IPS-18a (cell line): ENCODE measurements at regions not wholly inside any gene's neighbourhood (a gene's known extent, or its start where the extent isn't known, plus 50 kb on each side); places are given as distances from the start of the nearest gene placed in this dataset.

Experiments used
- H3K27ac ChIP-seq: one replicate; pipeline ENCODE4 v1.5.1; 2013; ENCODE audit warnings: low read length
- H3K27me3 ChIP-seq: one replicate; pipeline ENCODE4 v1.6.1; 2013; ENCODE audit warnings: mild to moderate bottlenecking, low read length; ENCODE audit not compliant: control insufficient read depth, insufficient read depth
- H3K36me3 ChIP-seq: one replicate; pipeline ENCODE4 v1.6.1; 2013; ENCODE audit warnings: low read depth, low read length; ENCODE audit not compliant: control insufficient read depth
- H3K4me1 ChIP-seq: one replicate; pipeline ENCODE4 v1.6.1; 2013; ENCODE audit warnings: low read depth, low read length; ENCODE audit not compliant: control insufficient read depth
- H3K4me3 ChIP-seq: one replicate; pipeline ENCODE4 v1.5.1; 2013; ENCODE audit warnings: low read length
- H3K9ac ChIP-seq: one replicate; pipeline ENCODE4 v1.6.1; 2013; ENCODE audit warnings: mild to moderate bottlenecking, low read length, moderate library complexity
- H3K9me3 ChIP-seq: one replicate; pipeline ENCODE4 v1.6.1; 2013; ENCODE audit warnings: low read depth, low read length; ENCODE audit not compliant: control insufficient read depth

DNA sequence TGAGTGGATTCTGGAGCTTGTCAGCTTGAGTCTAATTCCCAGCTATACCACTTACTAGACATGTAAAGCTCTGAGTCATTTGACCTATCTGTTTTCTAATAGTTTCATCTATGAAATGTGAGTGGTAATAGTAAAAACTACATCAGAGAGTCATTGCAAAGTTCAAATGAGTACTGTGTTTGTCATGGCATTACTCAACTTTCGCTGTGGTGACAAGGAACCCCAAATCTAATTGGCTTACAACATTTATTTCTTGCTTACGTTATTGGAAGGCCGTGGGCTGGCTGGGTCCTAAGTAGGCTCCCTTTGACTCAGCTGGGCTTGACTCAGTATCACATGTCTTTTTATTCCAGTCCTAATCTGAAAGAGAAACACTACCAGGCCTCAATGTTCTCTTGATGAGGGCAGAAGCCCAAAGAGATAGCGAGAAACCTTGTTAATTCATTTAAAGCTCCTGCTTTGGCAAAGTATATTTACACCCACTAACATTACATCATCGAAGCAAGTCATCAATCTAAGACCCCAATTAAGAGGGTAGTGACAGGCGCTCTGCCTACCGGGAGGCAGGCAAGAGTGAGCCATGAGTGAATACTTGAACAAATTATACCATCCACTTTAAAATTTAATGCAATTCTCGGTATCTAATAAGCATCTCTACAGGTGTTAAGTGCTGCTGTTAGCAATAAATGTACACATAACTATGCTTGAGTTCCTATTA is 431.8 kb upstream of the SPHKAP start:
- no peak overlapping the region for H3K27ac ChIP-seq
- no peaks in the 10 kb centered on the region for H3K9me3 ChIP-seq
- H3K27me3 ChIP-seq, result no peaks in the 10 kb centered on the region
- H3K36me3 ChIP-seq, result no peaks in the 10 kb centered on the region
- H3K4me3 ChIP-seq, result no peak overlapping the region
- no peaks in the 10 kb centered on the region for H3K4me1 ChIP-seq
- no peak overlapping the region for H3K9ac ChIP-seq

DNA sequence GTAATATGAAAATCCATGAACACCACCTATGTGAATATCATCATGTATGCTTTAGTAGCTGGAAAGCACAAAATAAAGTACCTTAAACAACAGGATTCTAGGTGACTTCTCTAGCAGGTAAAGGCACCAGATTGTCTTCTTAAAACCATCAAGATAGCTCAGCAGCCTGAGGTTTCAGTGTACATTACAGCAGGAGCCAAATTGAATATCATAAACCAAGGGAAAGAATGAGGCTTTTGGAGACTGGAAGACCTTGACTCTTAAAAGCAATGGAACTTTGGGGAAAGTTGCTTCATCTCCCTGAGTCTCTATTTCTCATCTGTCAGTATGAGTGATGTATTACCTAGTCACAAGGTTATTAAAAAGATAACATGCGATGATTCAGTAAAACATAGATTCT is 429.7 kb upstream of the SPHKAP start:
- no peak overlapping the region for H3K4me3 ChIP-seq

DNA sequence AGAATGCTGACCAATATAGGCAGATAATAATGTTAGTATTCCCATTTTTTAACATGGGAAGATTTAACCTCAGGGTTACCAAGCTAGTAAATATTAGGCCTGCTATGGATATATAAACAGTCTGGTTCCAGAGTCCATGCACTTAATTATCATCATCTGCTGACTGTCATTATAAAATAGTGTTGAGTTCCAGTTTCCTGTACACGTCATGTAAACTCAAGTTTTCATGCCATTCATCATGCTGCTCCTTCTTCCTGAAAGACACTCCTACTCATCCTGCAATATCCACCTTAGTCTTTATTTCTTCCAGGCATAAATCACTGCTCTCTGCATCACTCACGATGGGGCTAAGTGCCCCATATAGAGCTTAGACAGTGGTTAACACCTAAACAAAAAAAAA is 420.8 kb upstream of the SPHKAP start:
- no peak overlapping the region for H3K27ac ChIP-seq
- H3K9me3 ChIP-seq, result no peaks in the 10 kb centered on the region
- H3K4me1 ChIP-seq, result no peaks in the 10 kb centered on the region
- H3K9ac ChIP-seq, result no peak overlapping the region
- H3K27me3 ChIP-seq, result no peaks in the 10 kb centered on the region
- no peak overlapping the region for H3K4me3 ChIP-seq
- H3K36me3 ChIP-seq, result no peaks in the 10 kb centered on the region

More for the DNA sequence above, 429.7 kb upstream of the SPHKAP start:
- Histone ChIP-seq H3K36me3 (no peaks in the 10 kb centered on the region), H3K9me3 (no peaks in the 10 kb centered on the region), H3K9ac (no peak overlapping the region), H3K27me3 (no peaks in the 10 kb centered on the region), H3K27ac (no peak overlapping the region), H3K4me1 (no peaks in the 10 kb centered on the region)

DNA sequence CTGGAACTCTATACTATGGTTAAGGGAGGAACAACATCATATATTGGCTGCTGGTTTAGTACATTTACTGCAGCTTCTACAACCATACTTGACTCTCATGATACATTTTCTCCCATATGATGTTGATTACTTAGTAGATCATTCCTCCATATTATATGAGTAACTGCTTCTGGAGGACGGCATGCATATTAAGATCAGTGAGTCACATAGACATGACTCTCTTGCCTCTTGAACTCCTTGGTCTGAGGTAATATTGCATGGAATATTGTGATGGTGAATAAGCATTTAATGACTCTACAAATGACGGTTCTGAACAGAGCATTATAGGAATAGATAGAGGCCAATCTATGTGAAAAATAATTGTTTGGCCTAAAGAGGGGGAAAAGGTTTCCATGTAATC is 418.8 kb upstream of the SPHKAP start:
- no peak overlapping the region for H3K4me3 ChIP-seq
- no peaks in the 10 kb centered on the region for H3K9me3 ChIP-seq
- no peak overlapping the region for H3K27ac ChIP-seq
- no peaks in the 10 kb centered on the region for H3K27me3 ChIP-seq
- no peak overlapping the region for H3K9ac ChIP-seq
- no peaks in the 10 kb centered on the region for H3K36me3 ChIP-seq
- H3K4me1 ChIP-seq, result no peaks in the 10 kb centered on the region

DNA sequence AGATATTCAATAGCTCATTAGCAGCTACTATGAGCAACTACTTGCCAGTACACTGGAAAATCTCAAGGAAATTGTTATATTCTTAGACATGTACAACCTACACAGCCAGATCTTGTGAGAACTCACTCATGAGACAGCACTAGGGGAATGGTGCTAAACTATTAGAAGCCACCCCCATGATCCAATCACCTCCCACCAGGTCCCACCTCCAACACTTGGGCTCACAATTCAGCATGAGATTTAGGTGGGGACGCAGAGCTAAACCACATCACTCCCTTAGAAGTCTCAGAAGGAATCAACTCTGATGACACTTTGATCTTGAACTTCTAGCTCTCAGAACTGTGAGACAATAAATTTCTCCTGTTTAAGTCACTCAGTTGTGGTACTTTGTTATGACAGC is 418.3 kb upstream of the SPHKAP start:
- no peak overlapping the region for H3K27ac ChIP-seq
- H3K9ac ChIP-seq, result no peak overlapping the region

DNA sequence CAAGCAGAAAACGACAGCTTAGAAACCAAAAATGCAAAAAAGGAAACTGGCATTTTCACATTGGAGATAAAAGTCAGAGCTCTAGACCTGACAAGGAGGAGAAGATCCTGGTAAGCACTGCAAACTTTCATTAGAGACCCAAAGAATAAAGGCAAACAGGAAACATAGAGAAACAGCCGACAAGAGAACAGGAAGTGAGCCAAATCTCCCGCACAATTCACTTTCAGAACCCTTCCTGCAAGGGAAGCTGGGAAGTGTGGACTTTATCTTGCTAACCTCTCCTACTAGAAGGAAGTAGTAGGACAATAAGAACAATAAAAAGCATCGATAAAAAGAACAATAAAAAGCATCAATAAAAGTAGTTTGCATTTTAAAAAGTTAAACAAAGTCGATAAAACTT is 417.8 kb upstream of the SPHKAP start:
- Histone ChIP-seq H3K27ac (no peak overlapping the region), H3K4me1 (no peaks in the 10 kb centered on the region), H3K9ac (no peak overlapping the region), H3K9me3 (no peaks in the 10 kb centered on the region), H3K27me3 (no peaks in the 10 kb centered on the region), H3K4me3 (no peak overlapping the region), H3K36me3 (no peaks in the 10 kb centered on the region)

More for the DNA sequence above, 418.3 kb upstream of the SPHKAP start:
- Histone ChIP-seq H3K9me3 (no peaks in the 10 kb centered on the region), H3K27me3 (no peaks in the 10 kb centered on the region), H3K4me1 (no peaks in the 10 kb centered on the region), H3K4me3 (no peak overlapping the region), H3K36me3 (no peaks in the 10 kb centered on the region)

DNA sequence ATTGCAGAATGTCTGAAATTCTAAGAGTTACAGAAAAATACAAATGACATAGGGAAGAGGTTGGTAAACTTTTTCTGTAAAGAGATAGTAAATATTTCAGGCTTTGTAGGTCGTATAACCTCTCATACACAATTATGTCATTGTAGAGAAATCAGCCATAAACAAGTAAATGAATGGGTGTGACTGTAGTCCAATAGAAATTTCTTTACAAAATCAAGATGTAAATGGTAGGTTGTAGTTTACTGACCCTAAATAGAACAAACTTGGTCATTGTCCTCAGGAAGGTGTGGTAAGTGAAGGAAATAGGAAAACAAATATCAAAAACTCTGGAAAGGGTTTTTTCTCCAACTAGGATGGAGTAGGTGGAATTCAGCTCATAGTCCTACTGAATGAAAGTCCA is 415.5 kb upstream of the SPHKAP start:
- H3K27ac ChIP-seq, result no peak overlapping the region
- no peaks in the 10 kb centered on the region for H3K9me3 ChIP-seq
- no peak overlapping the region for H3K9ac ChIP-seq
- no peaks in the 10 kb centered on the region for H3K4me1 ChIP-seq
- H3K4me3 ChIP-seq, result no peak overlapping the region
- no peaks in the 10 kb centered on the region for H3K27me3 ChIP-seq
- H3K36me3 ChIP-seq, result no peaks in the 10 kb centered on the region

DNA sequence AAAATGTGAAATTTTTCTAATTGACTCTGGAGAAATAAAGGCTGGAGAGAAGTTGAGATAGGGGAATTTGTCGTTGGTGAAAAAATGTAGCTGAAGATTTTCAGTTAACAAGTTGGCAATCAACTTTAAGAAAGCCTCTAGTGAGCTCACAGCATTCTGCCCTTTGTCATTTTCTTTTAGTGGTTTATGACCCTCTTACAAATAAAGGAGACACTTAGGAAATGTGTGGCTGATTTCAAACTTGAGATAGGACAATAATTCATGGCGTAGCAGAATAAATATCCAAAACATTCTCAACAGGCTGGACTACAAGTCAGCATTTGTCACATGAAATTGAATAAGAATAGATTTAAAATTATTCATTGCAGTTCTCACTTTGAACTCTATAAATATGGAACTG is 412.5 kb upstream of the SPHKAP start:
- Histone ChIP-seq H3K27me3 (no peaks in the 10 kb centered on the region), H3K27ac (no peak overlapping the region), H3K4me1 (no peaks in the 10 kb centered on the region), H3K9ac (no peak overlapping the region), H3K4me3 (no peak overlapping the region), H3K9me3 (no peaks in the 10 kb centered on the region), H3K36me3 (no peaks in the 10 kb centered on the region)

DNA sequence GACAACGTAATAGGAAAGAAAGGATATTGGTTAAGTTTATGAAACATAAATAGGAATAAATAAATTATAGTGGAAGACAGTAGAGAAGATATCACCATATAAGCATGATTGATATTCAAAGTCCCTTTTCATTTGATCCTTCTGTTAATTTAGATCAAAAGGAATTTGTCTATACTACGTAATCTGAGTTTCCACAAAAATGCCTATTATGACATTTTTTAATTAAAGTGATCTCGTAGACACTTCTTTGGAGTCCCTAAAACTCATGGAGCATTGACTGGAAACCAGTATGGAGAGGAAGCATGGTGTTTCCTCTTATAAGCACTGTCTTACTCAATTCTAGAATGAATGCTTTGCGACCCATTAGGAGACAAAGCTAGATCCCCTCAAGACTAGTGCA is 411.4 kb upstream of the SPHKAP start:
- H3K27me3 ChIP-seq, result no peaks in the 10 kb centered on the region

DNA sequence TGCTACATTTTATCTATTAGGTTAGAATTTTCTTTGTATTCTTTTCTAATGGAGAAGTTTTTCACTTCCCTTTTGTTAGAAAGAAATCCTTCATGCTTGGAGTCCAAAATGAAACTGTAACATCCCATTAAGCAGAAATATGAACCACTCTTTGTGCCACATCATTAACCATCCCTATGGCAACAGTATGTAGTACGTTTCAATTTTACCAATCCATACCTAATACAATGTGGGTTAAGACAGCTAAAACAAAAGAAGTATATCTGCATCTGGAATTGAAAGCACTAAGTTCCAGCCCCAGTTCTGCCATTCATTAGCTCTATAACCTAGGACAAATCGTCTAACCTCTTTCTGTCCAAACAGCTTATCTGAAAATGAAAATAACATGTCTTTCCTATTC is 409.2 kb upstream of the SPHKAP start:
- Histone ChIP-seq H3K4me1 (no peaks in the 10 kb centered on the region), H3K27ac (no peak overlapping the region), H3K4me3 (no peak overlapping the region), H3K9ac (no peak overlapping the region), H3K27me3 (no peaks in the 10 kb centered on the region), H3K36me3 (no peaks in the 10 kb centered on the region), H3K9me3 (no peaks in the 10 kb centered on the region)

More for the DNA sequence above, 411.4 kb upstream of the SPHKAP start:
- Histone ChIP-seq H3K36me3 (no peaks in the 10 kb centered on the region), H3K27ac (no peak overlapping the region), H3K4me3 (no peak overlapping the region), H3K9me3 (no peaks in the 10 kb centered on the region), H3K9ac (no peak overlapping the region), H3K4me1 (no peaks in the 10 kb centered on the region)

DNA sequence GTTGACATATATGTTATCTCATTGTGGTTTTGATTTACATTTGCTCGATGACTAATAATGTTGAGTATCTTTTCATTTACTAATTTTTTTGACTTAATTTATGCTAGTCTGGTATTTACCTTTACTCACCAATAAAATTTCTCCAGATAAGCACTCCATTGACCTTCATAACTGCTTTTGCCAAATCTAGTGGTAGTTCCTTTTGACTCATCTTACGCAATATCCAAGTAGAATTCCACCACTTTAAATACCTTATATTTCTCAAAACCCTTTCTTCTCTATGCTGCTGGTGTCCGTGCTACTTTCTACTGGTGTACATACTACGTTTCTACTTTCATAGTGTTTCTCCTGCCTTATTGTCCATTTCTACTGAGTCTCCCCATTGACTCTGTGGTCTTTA is 407.6 kb upstream of the SPHKAP start:
- H3K4me3 ChIP-seq, result no peak overlapping the region
- no peaks in the 10 kb centered on the region for H3K27me3 ChIP-seq
- H3K9me3 ChIP-seq, result no peaks in the 10 kb centered on the region
- no peaks in the 10 kb centered on the region for H3K4me1 ChIP-seq
- H3K9ac ChIP-seq, result no peak overlapping the region
- H3K36me3 ChIP-seq, result no peaks in the 10 kb centered on the region
- no peak overlapping the region for H3K27ac ChIP-seq

DNA sequence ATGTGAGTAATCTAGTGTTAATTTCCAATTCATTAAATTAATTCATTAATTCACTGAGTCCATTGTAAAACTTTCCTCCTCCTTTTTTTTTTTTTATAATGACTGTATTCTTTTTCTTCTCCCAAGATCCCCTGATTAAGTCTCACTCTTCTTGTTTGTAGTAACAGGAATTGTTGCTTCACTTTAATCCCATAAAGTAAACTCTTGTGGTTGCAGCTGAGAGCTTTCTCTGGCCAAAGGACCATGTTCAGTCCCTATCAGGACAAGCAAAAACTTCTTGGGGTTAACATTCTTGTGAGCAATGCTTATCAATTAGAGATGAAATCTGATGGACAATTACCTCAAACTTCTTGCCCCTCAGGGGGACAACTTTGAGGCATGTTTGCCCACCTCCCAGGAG is 400.2 kb upstream of the SPHKAP start:
- Histone ChIP-seq H3K9ac (no peak overlapping the region), H3K27me3 (no peaks in the 10 kb centered on the region), H3K36me3 (no peaks in the 10 kb centered on the region), H3K27ac (no peak overlapping the region), H3K4me1 (no peaks in the 10 kb centered on the region), H3K4me3 (no peak overlapping the region), H3K9me3 (no peaks in the 10 kb centered on the region)
